Suprapubic skin (tissue), 4 donors: ENCODE measurements at regions not wholly inside any gene's neighbourhood (a gene's known extent, or its start where the extent isn't known, plus 50 kb on each side); places are given as distances from the start of the nearest gene placed in this dataset.

ENCODE experiments used
- DNase-seq, 2 donors: peaks; one replicate each; pipeline ENCODE4 v3.0.0-alpha.2; 2019; ENCODE audit warnings: low spot score in 2 of 2
- H3K27ac ChIP-seq: fragments of 200-600 bp; sonication (generic); one replicate; pipeline ENCODE4 v1.5.1; 2019
- H3K27me3 ChIP-seq: fragments of 200-600 bp; sonication (generic); one replicate; pipeline ENCODE4 v1.5.1; 2019
- H3K36me3 ChIP-seq: fragments of 200-600 bp; sonication (generic); one replicate; pipeline ENCODE4 v1.5.1; 2019
- H3K4me1 ChIP-seq: fragments of 200-600 bp; sonication (generic); one replicate; pipeline ENCODE4 v1.5.1; 2019
- H3K4me3 ChIP-seq: fragments of 200-600 bp; sonication (generic); one replicate; pipeline ENCODE4 v1.5.1; 2019; ENCODE audit warnings: mild to moderate bottlenecking
- H3K9me3 ChIP-seq: fragments of 200-600 bp; sonication (generic); one replicate; pipeline ENCODE4 v1.5.1; 2019
- EP300 ChIP-seq: sonication (generic); formaldehyde crosslinking; IDR thresholded peaks from one replicate; pipeline ENCODE4 v1.6.1; 2017; ENCODE audit warnings: antibody characterized with exemption
- POLR2A ChIP-seq, 2 donors: fragments of 450-650 bp; IDR thresholded peaks; one replicate each; pipeline ENCODE4 v1.6.1; 2017; ENCODE audit warnings: antibody characterized with exemption in 2 of 2, mild to moderate bottlenecking in 2 of 2, moderate library complexity in 2 of 2
- POLR2AphosphoS5 ChIP-seq, 3 donors: sonication (generic); formaldehyde crosslinking; IDR thresholded peaks; one replicate each; pipeline ENCODE4 v1.6.1; 2017; ENCODE audit warnings: antibody characterized with exemption in 3 of 3
- WGBS: methylation state at CpG from one replicate; pipeline ENCODE4 v1.1.5; 2018; 5-methylcytosine and 5-hydroxymethylcytosine counted together
- TF ChIP-seq, protein P1 (sequence below), 2 donors: fragments of 200-600 bp in 1 of 2; fragments of 450-650 bp in 1 of 2; sonication (generic) in 1 of 2; IDR thresholded peaks; one replicate each; pipeline ENCODE4 v1.5.1; 2016 to 2019; ENCODE audit warnings: antibody characterized with exemption in 2 of 2, mild to moderate bottlenecking in 1 of 2, moderate library complexity in 1 of 2

DNA sequence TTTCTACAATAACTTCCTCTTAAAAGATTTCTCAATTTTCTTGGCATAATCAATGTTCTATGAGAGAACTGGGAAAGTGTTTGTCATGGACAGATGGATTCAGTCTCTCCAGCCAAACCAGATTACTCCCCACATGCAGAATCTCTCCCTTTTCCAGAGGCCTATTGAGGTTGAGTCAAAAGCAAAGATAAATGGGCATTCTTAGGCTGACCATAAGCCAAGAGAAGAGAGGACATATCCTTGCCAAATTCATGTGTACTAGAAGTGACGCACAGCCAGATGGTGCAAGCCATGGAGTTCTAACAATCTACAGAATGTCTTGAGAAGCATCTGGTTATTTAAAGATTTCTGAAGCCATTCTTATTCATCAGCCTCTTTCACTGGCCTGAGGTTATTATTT, 2115.0 kb downstream of the MAT2B start:
- peaks cover 2% of the 10 kb centered on the region for H3K4me1 ChIP-seq
- H3K36me3 ChIP-seq = no peaks in the 10 kb centered on the region
- DNase-seq = no peak
- 65% methylated on average over 1 of the region's 1 CpG for WGBS
- no peak for TF ChIP-seq POLR2AphosphoS5 (IDR thresholded peaks at IDR 0.05)
- TF ChIP-seq, protein P1, sequence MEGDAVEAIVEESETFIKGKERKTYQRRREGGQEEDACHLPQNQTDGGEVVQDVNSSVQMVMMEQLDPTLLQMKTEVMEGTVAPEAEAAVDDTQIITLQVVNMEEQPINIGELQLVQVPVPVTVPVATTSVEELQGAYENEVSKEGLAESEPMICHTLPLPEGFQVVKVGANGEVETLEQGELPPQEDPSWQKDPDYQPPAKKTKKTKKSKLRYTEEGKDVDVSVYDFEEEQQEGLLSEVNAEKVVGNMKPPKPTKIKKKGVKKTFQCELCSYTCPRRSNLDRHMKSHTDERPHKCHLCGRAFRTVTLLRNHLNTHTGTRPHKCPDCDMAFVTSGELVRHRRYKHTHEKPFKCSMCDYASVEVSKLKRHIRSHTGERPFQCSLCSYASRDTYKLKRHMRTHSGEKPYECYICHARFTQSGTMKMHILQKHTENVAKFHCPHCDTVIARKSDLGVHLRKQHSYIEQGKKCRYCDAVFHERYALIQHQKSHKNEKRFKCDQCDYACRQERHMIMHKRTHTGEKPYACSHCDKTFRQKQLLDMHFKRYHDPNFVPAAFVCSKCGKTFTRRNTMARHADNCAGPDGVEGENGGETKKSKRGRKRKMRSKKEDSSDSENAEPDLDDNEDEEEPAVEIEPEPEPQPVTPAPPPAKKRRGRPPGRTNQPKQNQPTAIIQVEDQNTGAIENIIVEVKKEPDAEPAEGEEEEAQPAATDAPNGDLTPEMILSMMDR (IDR thresholded peaks at IDR 0.05) = no peak
- no peak for TF ChIP-seq POLR2A (IDR thresholded peaks at IDR 0.05)
- TF ChIP-seq EP300 = no peak
- H3K4me3 ChIP-seq = no peak overlapping the region
- H3K27me3 ChIP-seq = no peaks in the 10 kb centered on the region
- no peak overlapping the region for H3K27ac ChIP-seq
- no peaks in the 10 kb centered on the region for H3K9me3 ChIP-seq

DNA sequence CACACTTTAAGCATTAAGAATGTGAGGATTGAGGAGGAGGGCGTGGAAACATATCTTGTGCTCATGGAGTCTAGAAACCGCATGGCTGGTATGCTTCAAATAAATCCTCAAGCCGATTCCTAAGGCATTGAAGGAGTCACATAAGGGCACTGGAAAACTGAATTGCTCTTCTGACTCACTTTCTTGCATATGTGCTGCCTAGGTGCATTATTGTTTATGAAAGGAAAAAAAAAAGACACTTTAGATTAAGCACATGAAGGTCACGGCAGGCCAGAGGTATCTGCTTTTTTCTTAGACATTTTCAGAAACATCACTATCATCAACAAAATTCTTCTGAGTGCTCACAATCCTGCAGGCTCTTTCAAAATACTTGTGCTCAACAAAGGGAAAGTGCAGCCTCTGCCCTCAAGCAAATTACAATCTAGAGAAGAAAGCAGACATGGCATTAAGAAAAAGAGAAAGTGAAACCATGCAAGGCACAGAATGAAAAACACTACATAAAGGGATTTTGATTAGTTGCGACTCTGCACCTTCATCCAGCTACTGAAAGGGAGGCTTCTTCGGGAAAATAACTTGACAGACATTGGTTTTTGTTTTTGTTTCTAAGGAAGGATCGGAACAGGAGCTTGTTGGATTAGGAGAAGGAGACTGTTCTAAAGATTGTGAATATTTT, 2117.6 kb downstream of the MAT2B start:
- Histone ChIP-seq H3K27me3 (no peaks in the 10 kb centered on the region), H3K36me3 (no peaks in the 10 kb centered on the region), H3K4me1 (peaks cover 2% of the 10 kb centered on the region), H3K9me3 (no peaks in the 10 kb centered on the region), H3K4me3 (no peak overlapping the region), H3K27ac (no peak overlapping the region)
- no peak for DNase-seq
- 85% methylated on average over 7 of the region's 7 CpGs for WGBS
- TF ChIP-seq EP300 (no peak), POLR2AphosphoS5 (IDR thresholded peaks at IDR 0.05) (no peak), POLR2A (IDR thresholded peaks at IDR 0.05) (no peak)
- TF ChIP-seq, protein P1 (IDR thresholded peaks at IDR 0.05) = no peak

DNA sequence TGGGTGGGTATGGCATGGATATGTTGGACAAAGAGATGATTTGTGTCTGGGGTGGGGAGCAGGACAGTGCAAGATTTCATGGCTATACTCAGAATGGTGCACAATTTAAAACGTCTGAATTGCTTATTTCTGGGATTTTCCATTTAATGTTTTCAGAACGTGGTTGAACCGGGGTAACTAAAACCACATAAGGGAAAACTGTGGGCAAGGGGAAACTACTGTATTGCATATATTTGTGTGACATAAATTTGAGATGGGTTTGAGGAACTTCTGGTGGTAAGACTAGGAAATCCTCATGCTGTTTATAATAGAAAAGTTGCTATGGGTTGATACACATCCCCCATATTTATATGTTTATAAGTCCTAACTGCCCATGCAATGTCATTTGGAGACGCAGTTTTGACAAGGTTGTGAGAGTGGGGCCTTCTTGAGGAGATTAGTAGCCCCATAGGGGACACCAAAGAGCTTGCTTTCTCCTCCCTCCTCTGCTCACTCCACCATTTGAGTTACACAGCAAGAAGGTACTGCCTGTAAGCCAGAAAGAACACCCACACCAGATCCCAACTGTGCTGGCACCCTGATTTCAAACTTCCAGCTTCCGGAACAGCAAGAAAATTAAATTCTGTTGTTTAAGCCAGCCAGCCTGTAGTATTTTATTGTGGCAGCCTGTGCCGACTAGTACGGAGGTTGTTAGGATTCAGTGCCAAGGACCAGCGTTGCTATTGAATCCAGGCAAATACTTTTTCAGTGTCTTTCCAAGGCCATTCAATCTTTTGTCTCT, 2118.9 kb downstream of the MAT2B start:
- DNase-seq = no peak
- Histone ChIP-seq H3K36me3 (no peaks in the 10 kb centered on the region), H3K9me3 (no peaks in the 10 kb centered on the region), H3K27me3 (no peaks in the 10 kb centered on the region), H3K4me1 (peaks cover 2% of the 10 kb centered on the region), H3K27ac (no peak overlapping the region), H3K4me3 (no peak overlapping the region)
- TF ChIP-seq, protein P1 (IDR thresholded peaks at IDR 0.05) = no peak
- TF ChIP-seq POLR2A (IDR thresholded peaks at IDR 0.05) (no peak), EP300 (no peak), POLR2AphosphoS5 (IDR thresholded peaks at IDR 0.05) (no peak)
- 78% methylated on average over 8 of the region's 8 CpGs for WGBS

DNA sequence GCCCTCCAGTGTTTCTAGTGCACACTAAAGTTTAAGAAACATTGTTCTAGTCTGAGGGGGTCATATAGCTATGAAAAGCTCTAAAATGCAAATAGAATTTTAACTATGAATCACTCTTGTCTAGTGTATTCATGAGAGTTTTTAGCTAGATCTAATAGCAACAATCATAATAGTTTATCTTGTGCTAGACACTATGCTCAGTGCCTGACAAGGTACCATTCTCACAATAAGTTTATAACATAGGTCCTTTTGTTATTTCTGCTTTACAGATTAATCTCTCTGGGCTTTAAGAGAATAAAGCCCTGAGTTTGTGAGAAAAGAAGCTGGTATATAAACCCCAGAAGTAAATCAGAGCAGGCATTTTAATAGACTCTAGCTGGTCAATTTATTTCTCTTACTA, 2120.7 kb downstream of the MAT2B start:
- DNase-seq = no peak
- H3K36me3 ChIP-seq = no peaks in the 10 kb centered on the region
- no peak overlapping the region for H3K4me3 ChIP-seq
- H3K27ac ChIP-seq = no peak overlapping the region
- no peaks in the 10 kb centered on the region for H3K27me3 ChIP-seq
- no peaks in the 10 kb centered on the region for H3K9me3 ChIP-seq
- TF ChIP-seq POLR2AphosphoS5 (IDR thresholded peaks at IDR 0.05) (no peak), POLR2A (IDR thresholded peaks at IDR 0.05) (no peak), EP300 (no peak)
- TF ChIP-seq, protein P1 (IDR thresholded peaks at IDR 0.05) = no peak
- peaks cover 2% of the 10 kb centered on the region for H3K4me1 ChIP-seq

DNA sequence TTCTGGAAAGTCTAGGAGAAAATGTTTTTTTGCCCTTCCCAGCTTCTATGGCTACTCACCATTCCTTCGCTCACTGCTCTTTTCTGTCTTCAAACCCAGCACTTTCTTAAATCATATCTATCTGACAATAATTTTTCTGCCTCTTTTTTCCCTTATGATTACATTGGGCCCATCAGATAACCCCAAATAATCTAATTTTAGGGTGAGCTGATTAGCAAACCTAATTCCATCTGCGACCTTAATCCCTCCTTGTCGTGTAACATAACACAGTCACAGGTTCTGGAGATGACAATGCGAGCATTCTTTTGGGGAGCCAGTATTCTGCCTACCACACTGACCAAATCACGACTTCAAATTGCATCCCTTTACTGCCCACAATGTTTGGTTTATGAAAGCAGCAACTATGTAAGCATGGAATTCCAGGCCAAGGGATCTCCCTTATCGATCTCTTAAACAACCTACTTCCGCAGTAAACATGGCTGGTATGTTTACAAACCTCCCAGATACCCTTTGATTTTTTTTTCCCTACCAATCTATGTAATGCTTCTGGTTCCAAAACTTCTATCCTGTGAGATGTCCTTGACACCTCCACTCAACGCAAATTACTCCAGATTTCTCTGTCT, 2122.2 kb downstream of the MAT2B start:
- H3K27ac ChIP-seq = no peak overlapping the region
- no peaks in the 10 kb centered on the region for H3K27me3 ChIP-seq
- H3K36me3 ChIP-seq = no peaks in the 10 kb centered on the region
- WGBS = 84% methylated on average over 8 of the region's 8 CpGs
- no peaks in the 10 kb centered on the region for H3K9me3 ChIP-seq
- H3K4me3 ChIP-seq = no peak overlapping the region
- TF ChIP-seq, protein P1 (IDR thresholded peaks at IDR 0.05) = no peak
- TF ChIP-seq POLR2A (IDR thresholded peaks at IDR 0.05) (no peak), POLR2AphosphoS5 (IDR thresholded peaks at IDR 0.05) (no peak), EP300 (no peak)
- peaks cover 2% of the 10 kb centered on the region for H3K4me1 ChIP-seq
- no peak for DNase-seq
